GM12865 (cell line): ENCODE measurements at regions not wholly inside any gene's neighbourhood (a gene's known extent, or its start where the extent isn't known, plus 50 kb on each side); places are given as distances from the start of the nearest gene placed in this dataset.

ENCODE experiments used
- DNase-seq: peaks from one replicate; pipeline ENCODE4 v3.0.0; 2010; ENCODE audit warnings: low read depth
- H3K4me3 ChIP-seq: 2 replicates; pipeline ENCODE4 v1.5.1; 2011; ENCODE audit warnings: mild to moderate bottlenecking, low read depth, low read length, control low read depth
- TF ChIP-seq, protein P1 (sequence below): IDR thresholded peaks from 2 replicates; pipeline ENCODE4 v1.5.1; 2011; ENCODE audit warnings: low read length, control low read depth, low read depth, inconsistent platforms; ENCODE audit not compliant: insufficient read depth; ENCODE audit errors: missing control alignments

DNA sequence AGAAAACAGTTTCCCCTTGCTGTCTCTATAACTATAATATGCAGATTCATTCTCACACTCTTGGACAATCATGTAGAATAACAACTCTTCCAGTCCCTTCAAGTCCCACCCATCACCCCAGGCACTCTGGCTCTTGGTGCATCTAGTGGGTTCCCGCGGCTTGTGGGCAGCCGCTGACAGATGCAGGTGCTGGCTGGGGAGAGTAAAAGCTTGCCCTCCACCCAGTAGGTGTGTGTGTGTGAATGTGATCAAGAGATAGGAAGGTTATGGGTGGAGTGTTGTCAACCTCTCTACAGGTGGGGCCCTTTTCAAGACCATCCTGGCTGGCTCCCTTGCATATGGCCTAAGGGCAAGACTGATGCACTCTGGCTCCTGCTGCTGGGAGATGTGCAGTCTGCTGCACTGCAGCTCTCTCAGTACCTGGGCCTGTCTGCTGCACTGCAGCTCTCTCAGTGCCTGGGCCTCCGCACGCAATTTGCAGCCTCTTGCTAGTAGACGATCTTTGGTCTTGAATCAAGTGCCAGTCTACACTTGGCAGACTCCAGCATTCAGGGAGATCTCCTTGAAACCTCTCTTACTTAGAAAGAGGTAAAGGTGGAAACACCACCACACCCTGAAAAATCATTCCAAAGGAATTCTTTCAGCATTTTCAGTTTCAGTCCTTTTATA lies 189.7 kb upstream of the GDNF start:
- no peak overlapping the region for H3K4me3 ChIP-seq
- TF ChIP-seq, protein P1, sequence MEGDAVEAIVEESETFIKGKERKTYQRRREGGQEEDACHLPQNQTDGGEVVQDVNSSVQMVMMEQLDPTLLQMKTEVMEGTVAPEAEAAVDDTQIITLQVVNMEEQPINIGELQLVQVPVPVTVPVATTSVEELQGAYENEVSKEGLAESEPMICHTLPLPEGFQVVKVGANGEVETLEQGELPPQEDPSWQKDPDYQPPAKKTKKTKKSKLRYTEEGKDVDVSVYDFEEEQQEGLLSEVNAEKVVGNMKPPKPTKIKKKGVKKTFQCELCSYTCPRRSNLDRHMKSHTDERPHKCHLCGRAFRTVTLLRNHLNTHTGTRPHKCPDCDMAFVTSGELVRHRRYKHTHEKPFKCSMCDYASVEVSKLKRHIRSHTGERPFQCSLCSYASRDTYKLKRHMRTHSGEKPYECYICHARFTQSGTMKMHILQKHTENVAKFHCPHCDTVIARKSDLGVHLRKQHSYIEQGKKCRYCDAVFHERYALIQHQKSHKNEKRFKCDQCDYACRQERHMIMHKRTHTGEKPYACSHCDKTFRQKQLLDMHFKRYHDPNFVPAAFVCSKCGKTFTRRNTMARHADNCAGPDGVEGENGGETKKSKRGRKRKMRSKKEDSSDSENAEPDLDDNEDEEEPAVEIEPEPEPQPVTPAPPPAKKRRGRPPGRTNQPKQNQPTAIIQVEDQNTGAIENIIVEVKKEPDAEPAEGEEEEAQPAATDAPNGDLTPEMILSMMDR, result no peak
- DNase-seq, result no peak

DNA sequence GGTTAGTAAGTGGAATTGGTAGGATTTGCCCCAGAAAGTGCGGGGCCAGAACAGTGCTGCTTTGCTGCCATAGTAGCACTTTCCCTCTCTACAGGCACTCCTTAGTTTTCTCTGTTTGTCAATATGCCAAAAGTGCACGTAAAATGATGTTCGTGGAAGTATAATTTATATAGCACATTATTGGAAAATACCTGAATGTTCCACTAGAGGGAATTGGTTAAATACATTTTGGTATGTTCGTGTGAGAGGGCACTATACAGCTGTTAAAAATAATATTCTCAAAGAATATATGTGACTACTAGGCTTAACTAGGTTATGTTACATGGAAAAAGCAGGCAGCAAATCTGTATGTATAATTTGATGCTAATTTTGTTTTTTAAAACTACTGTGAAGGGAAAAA lies 184.0 kb upstream of the GDNF start:
- no peak overlapping the region for H3K4me3 ChIP-seq
- TF ChIP-seq, protein P1, result no peak
- no peak for DNase-seq

DNA sequence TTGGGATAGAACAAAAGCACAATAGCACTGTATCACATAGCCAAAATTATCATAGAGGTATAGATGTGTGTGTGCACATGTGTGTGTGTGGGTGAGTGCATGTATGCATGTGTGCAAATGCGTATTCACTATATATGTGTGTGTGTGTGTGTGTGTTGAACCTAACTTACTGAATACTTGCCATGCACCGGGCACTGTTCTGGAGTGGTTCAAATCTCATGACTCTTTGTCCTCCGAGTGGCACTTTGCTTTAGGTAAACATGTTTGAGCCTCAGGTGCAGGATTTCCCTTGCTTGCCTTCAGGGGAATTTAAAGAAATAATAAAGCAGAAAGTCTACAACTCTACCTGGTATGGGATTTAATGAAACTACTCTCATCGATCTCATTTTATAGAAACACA lies 183.5 kb upstream of the GDNF start:
- TF ChIP-seq, protein P1, result no peak
- DNase-seq, result no peak
- H3K4me3 ChIP-seq, result no peak overlapping the region

DNA sequence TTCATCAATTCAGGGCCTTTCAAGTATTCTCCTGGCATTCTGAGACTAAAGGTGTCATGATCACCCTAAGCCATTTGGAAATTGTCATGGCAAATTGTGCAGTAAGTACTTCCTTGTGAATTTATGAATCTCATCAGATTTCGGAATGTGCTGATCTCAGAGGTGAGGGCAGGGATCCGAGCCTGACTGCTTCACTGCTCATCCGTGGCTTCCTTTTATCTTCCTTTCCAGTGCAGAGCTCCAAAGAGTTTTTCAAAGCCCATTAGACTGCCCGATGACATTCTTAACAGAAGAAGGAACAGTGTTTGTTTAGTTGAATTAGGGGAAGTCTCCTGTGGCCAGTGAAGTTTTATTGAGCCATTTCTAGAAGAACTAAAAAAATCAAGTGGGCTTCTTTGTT lies 182.8 kb upstream of the GDNF start:
- TF ChIP-seq, protein P1, result no peak
- no peak for DNase-seq
- no peak overlapping the region for H3K4me3 ChIP-seq

DNA sequence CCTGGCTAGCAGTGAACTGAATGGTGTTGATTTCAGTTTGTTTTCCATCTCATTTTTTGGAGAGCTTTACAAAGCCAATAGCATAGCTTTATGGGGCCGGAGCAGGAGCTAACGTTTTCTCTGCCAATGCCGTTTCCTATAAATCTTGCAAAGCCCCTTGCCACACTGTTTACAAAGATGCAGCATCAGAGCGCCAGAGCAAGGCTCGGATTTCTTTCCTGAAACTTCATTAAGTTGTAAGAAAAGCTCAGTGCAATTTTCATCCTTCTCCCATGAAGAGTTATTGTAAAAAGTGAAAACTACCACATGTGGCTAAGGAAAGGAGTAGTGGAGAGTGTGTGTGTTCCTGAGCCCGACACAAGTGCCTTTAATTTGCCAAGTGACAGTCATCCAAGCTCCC lies 178.2 kb upstream of the GDNF start:
- DNase-seq, result no peak
- TF ChIP-seq, protein P1, result no peak
- H3K4me3 ChIP-seq, result no peak overlapping the region

DNA sequence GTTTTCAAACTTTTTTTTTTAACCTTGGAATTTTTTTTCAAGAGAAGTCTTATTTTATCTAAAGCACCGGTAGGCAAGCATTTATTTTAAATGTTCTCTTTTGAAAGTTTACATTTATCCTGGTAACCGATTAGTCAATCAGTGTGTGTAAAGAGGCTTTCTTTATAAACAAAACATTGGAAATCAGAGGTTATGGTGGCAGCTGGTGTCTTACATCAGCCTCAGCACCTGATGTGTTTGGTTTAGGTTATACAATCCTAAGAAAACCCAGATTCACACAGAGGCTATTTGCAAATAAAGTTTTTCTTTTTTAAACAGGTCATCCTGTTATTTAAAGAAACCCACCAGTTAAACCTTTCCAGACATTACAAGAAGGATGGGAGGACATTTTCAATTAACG lies 173.3 kb upstream of the GDNF start:
- TF ChIP-seq, protein P1, result no peak
- H3K4me3 ChIP-seq, result no peak overlapping the region
- no peak for DNase-seq

DNA sequence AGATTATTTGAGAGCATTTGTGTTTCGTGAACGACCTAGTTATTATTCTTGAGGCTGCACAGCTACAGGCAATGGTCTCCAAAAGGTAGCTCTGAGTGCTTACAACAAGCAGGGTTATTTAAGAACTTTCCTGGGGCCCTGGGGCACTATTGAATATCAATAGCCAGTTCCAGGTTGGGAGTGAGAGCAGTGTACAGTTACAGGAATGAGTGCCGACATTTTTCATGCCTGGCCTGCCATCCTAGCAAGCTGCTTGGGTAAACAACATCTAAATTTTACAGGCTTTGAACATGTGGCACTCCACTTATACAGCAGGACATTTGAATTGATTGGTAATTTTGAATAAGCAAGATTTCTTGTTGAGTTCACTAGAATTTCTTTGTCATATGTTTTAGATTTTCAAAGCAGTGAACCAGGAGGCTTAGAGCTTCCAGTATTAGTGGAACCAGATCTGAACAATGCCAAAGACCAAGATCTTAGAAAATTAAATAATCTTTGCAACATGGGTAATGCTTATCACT lies 171.9 kb upstream of the GDNF start:
- TF ChIP-seq, protein P1, result no peak
- no peak for DNase-seq
- H3K4me3 ChIP-seq, result no peak overlapping the region
